HEK293 (cell line): ENCODE measurements at regions not wholly inside any gene's neighbourhood (a gene's known extent, or its start where the extent isn't known, plus 50 kb on each side); places are given as distances from the start of the nearest gene placed in this dataset.

Source experiments
- CTCF ChIA-PET: fragments of 350-600 bp; formaldehyde crosslinking; extraction: SDS; loops from one replicate; lab custom pipeline; 2021; ENCODE audit warnings: antibody characterized with exemption; lab: Yijun Ruan, JAX
- POLR2A ChIA-PET: fragments of 300-600 bp; formaldehyde crosslinking; extraction: SDS; loops from one replicate; lab custom pipeline; 2020; ENCODE audit warnings: antibody characterized with exemption, inconsistent platforms; lab: Yijun Ruan, JAX
- H3K27ac ChIP-seq: fragments of 200-500 bp; sonication (Bioruptor generic); 2 replicates; pipeline ENCODE4 v1.5.1; 2014; ENCODE audit warnings: low read depth, low read length, control low read depth, inconsistent platforms; ENCODE audit errors: extremely low read depth
- H3K36me3 ChIP-seq, 2 experiments: fragments of 200-500 bp in 1 of 2; sonication (Bioruptor generic) in 1 of 2; 1 replicate in 1 of 2; 2 replicates in 1 of 2; pipeline ENCODE4 v1.5.1; 2014 to 2017; ENCODE audit warnings: inconsistent platforms in 2 of 2, low read length in 2 of 2; ENCODE audit not compliant: control insufficient read depth in 2 of 2, insufficient read depth in 1 of 2
- H3K4me1 ChIP-seq: fragments of 200-500 bp; sonication (Bioruptor generic); 2 replicates; pipeline ENCODE4 v1.5.1; 2014; ENCODE audit warnings: mild to moderate bottlenecking, low read length, inconsistent platforms; ENCODE audit not compliant: control insufficient read depth, insufficient read depth
- H3K4me3 ChIP-seq: 2 replicates; pipeline ENCODE4 v1.5.1; 2011; ENCODE audit warnings: low read depth, mild to moderate bottlenecking, control low read depth, low read length, moderate library complexity
- H3K9me3 ChIP-seq: fragments of 200-500 bp; sonication (Bioruptor generic); 2 replicates; pipeline ENCODE4 v1.5.1; 2014; ENCODE audit warnings: low read depth, low read length, inconsistent platforms; ENCODE audit not compliant: control insufficient read depth, insufficient read depth
- HOXD13 ChIP-seq: sonication (generic); formaldehyde crosslinking; IDR thresholded peaks from 2 replicates; pipeline ENCODE4 v1.8.0; 2022; ENCODE audit warnings: missing genetic modification reagents, borderline replicate concordance
- KLF1 ChIP-seq: fragments of 450-650 bp; formaldehyde crosslinking; IDR thresholded peaks from 2 replicates; pipeline ENCODE4 v1.5.1; 2016; ENCODE audit warnings: missing biosample characterization, missing genetic modification characterization
- MYNN ChIP-seq: fragments of 450-650 bp; formaldehyde crosslinking; IDR thresholded peaks from 2 replicates; pipeline ENCODE4 v1.5.1; 2016; ENCODE audit warnings: missing biosample characterization, missing genetic modification characterization, borderline replicate concordance
- SP3 ChIP-seq: fragments of 450-650 bp; formaldehyde crosslinking; IDR thresholded peaks from 2 replicates; pipeline ENCODE4 v1.5.1; 2016; ENCODE audit warnings: missing biosample characterization, missing genetic modification characterization
- YY1 ChIP-seq: fragments of 450-650 bp; formaldehyde crosslinking; IDR thresholded peaks from 2 replicates; pipeline ENCODE4 v1.5.1; 2018; ENCODE audit warnings: missing biosample characterization, missing genetic modification characterization
- ZBTB21 ChIP-seq: fragments of 450-650 bp; formaldehyde crosslinking; IDR thresholded peaks from 2 replicates; pipeline ENCODE4 v1.5.1; 2017; ENCODE audit warnings: missing biosample characterization, missing genetic modification characterization
- ZEB2 ChIP-seq: fragments of 450-650 bp; formaldehyde crosslinking; IDR thresholded peaks from 2 replicates; pipeline ENCODE4 v1.5.1; 2016; ENCODE audit warnings: missing biosample characterization, missing genetic modification characterization
- ZFP69B ChIP-seq: fragments of 450-650 bp; formaldehyde crosslinking; IDR thresholded peaks from 2 replicates; pipeline ENCODE4 v1.5.1; 2016; ENCODE audit warnings: missing biosample characterization, missing genetic modification characterization
- ZNF138 ChIP-seq: fragments of 450-650 bp; formaldehyde crosslinking; IDR thresholded peaks from 2 replicates; pipeline ENCODE4 v1.5.1; 2016; ENCODE audit warnings: missing biosample characterization, missing genetic modification characterization, borderline replicate concordance
- ZNF140 ChIP-seq: fragments of 450-650 bp; formaldehyde crosslinking; IDR thresholded peaks from 2 replicates; pipeline ENCODE4 v1.5.1; 2016; ENCODE audit warnings: missing biosample characterization, missing genetic modification characterization
- ZNF169 ChIP-seq: fragments of 450-650 bp; formaldehyde crosslinking; IDR thresholded peaks from 2 replicates; pipeline ENCODE4 v1.5.1; 2016; ENCODE audit warnings: missing biosample characterization, missing genetic modification characterization
- ZNF202 ChIP-seq: fragments of 450-650 bp; formaldehyde crosslinking; IDR thresholded peaks from 2 replicates; pipeline ENCODE4 v1.5.1; 2016; ENCODE audit warnings: missing biosample characterization, missing genetic modification characterization, borderline replicate concordance
- ZNF501 ChIP-seq: fragments of 450-650 bp; formaldehyde crosslinking; IDR thresholded peaks from 2 replicates; pipeline ENCODE4 v1.5.1; 2016; ENCODE audit warnings: missing biosample characterization, missing genetic modification characterization
- ZNF530 ChIP-seq: fragments of 450-650 bp; formaldehyde crosslinking; IDR thresholded peaks from 2 replicates; pipeline ENCODE4 v1.5.1; 2016; ENCODE audit warnings: low read depth, missing biosample characterization, missing genetic modification characterization
- ZNF544 ChIP-seq: fragments of 450-650 bp; formaldehyde crosslinking; IDR thresholded peaks from 2 replicates; pipeline ENCODE4 v1.5.0; 2017; ENCODE audit warnings: missing biosample characterization, missing genetic modification characterization
- ZNF610 ChIP-seq: fragments of 450-650 bp; formaldehyde crosslinking; IDR thresholded peaks from 2 replicates; pipeline ENCODE4 v1.5.1; 2016; ENCODE audit warnings: missing biosample characterization, missing genetic modification characterization, borderline replicate concordance
- ZNF626 ChIP-seq: fragments of 450-650 bp; sonication (Bioruptor Pico); formaldehyde crosslinking; IDR thresholded peaks from 2 replicates; pipeline ENCODE4 v1.5.1; 2018; ENCODE audit warnings: missing biosample characterization, missing genetic modification characterization, inconsistent platforms
- ZNF785 ChIP-seq: fragments of 450-650 bp; formaldehyde crosslinking; IDR thresholded peaks from 2 replicates; pipeline ENCODE4 v1.5.1; 2016; ENCODE audit warnings: missing biosample characterization, missing genetic modification characterization
- ZNF791 ChIP-seq: fragments of 450-650 bp; formaldehyde crosslinking; IDR thresholded peaks from 2 replicates; pipeline ENCODE4 v1.5.1; 2016; ENCODE audit warnings: missing biosample characterization, missing genetic modification characterization
- ZXDB ChIP-seq: fragments of 450-650 bp; formaldehyde crosslinking; IDR thresholded peaks from 2 replicates; pipeline ENCODE4 v1.5.1; 2016; ENCODE audit warnings: missing biosample characterization, missing genetic modification characterization
- TF ChIP-seq, protein P1 (sequence below): fragments of 450-650 bp; formaldehyde crosslinking; IDR thresholded peaks from 2 replicates; pipeline ENCODE4 v1.5.1; 2016; ENCODE audit warnings: missing biosample characterization, missing genetic modification characterization
- TF ChIP-seq, protein P2 (sequence below): fragments of 450-650 bp; formaldehyde crosslinking; IDR thresholded peaks from 2 replicates; pipeline ENCODE4 v1.5.1; 2017; ENCODE audit warnings: missing biosample characterization, missing genetic modification characterization
- TF ChIP-seq, protein P3 (sequence below): fragments of 450-650 bp; formaldehyde crosslinking; IDR thresholded peaks from 2 replicates; pipeline ENCODE4 v1.5.1; 2017; ENCODE audit warnings: missing biosample characterization, missing genetic modification characterization
- TF ChIP-seq, protein P4 (sequence below): fragments of 450-650 bp; formaldehyde crosslinking; IDR thresholded peaks from 2 replicates; pipeline ENCODE4 v1.5.1; 2016; ENCODE audit warnings: missing biosample characterization, missing genetic modification characterization, borderline replicate concordance

DNA sequence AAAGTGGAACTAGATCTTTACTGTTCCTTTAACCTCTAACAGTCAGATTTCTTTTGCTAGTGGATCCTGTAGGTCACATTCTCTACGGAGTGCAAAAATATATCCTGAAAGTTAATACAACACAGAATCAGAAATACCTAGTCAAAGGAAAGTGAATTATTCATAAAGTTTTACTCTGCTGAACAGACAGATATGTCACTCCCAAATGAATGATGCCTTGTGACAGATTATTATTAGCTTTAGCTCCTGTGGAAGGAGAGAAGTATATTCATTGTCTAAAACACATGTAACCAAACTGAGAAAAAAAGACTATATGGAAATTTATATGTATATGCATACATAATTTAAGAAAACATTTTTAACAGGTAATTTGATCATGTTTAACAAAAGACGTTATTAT lies 1497.2 kb upstream of the RAG2 start (continued):
- TF ChIP-seq ZBTB21 (tag by site-specific recombination) (no peak), YY1 (no peak), ZNF140 (tag by site-specific recombination) (no peak), ZNF530 (tag by site-specific recombination) (no peak), MYNN (tag by site-specific recombination) (no peak), SP3 (tag by site-specific recombination) (no peak), ZNF610 (tag by site-specific recombination) (no peak)
- TF ChIP-seq, protein P1, sequence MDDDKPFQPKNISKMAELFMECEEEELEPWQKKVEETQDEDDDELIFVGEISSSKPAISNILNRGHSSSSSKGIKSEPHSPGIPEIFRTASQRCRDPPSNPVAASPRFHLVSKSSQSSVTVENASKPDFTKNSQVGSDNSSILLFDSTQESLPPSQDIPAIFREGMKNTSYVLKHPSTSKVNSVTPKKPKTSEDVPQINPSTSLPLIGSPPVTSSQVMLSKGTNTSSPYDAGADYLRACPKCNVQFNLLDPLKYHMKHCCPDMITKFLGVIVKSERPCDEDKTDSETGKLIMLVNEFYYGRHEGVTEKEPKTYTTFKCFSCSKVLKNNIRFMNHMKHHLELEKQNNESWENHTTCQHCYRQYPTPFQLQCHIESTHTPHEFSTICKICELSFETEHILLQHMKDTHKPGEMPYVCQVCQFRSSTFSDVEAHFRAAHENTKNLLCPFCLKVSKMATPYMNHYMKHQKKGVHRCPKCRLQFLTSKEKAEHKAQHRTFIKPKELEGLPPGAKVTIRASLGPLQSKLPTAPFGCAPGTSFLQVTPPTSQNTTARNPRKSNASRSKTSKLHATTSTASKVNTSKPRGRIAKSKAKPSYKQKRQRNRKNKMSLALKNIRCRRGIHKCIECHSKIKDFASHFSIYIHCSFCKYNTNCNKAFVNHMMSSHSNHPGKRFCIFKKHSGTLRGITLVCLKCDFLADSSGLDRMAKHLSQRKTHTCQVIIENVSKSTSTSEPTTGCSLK (tag by site-specific recombination) = no peak

DNA sequence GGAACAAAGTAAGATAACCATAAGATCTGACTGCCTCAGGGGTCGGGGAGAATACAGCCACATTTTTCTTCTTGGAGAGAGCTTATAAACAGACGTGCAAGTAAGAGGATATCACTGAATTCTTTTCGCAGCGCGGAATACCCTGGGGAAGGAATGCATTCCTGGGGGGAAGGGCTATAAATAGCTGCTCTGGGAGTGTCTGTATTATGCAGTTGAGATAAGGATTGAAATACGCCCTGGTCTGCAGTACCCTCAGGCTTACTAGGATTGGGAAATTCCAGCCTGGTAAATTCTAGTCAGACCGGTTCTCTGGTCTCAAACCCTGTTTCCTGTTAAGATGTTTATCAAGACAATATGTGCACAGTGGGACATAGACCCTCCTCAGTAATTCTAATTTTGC lies 1491.7 kb upstream of the RAG2 start:
- TF ChIP-seq ZNF202 (tag by site-specific recombination) (no peak), ZXDB (tag by site-specific recombination) (no peak), ZNF138 (tag by site-specific recombination) (no peak), KLF1 (tag by site-specific recombination) (no peak), ZNF544 (tag by site-specific recombination) (no peak), ZNF501 (tag by site-specific recombination) (no peak), ZNF169 (tag by site-specific recombination) (no peak), ZNF626 (tag by site-specific recombination) (no peak), ZEB2 (tag by site-specific recombination) (no peak), ZNF785 (no peak), HOXD13 (no peak), ZFP69B (no peak), ZNF791 (tag by site-specific recombination) (no peak)
- TF ChIP-seq, protein P2, sequence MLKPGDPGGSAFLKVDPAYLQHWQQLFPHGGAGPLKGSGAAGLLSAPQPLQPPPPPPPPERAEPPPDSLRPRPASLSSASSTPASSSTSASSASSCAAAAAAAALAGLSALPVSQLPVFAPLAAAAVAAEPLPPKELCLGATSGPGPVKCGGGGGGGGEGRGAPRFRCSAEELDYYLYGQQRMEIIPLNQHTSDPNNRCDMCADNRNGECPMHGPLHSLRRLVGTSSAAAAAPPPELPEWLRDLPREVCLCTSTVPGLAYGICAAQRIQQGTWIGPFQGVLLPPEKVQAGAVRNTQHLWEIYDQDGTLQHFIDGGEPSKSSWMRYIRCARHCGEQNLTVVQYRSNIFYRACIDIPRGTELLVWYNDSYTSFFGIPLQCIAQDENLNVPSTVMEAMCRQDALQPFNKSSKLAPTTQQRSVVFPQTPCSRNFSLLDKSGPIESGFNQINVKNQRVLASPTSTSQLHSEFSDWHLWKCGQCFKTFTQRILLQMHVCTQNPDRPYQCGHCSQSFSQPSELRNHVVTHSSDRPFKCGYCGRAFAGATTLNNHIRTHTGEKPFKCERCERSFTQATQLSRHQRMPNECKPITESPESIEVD (tag by site-specific recombination) = no peak
- TF ChIP-seq, protein P3, sequence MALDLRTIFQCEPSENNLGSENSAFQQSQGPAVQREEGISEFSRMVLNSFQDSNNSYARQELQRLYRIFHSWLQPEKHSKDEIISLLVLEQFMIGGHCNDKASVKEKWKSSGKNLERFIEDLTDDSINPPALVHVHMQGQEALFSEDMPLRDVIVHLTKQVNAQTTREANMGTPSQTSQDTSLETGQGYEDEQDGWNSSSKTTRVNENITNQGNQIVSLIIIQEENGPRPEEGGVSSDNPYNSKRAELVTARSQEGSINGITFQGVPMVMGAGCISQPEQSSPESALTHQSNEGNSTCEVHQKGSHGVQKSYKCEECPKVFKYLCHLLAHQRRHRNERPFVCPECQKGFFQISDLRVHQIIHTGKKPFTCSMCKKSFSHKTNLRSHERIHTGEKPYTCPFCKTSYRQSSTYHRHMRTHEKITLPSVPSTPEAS (tag by site-specific recombination) = no peak
- TF ChIP-seq, protein P4, sequence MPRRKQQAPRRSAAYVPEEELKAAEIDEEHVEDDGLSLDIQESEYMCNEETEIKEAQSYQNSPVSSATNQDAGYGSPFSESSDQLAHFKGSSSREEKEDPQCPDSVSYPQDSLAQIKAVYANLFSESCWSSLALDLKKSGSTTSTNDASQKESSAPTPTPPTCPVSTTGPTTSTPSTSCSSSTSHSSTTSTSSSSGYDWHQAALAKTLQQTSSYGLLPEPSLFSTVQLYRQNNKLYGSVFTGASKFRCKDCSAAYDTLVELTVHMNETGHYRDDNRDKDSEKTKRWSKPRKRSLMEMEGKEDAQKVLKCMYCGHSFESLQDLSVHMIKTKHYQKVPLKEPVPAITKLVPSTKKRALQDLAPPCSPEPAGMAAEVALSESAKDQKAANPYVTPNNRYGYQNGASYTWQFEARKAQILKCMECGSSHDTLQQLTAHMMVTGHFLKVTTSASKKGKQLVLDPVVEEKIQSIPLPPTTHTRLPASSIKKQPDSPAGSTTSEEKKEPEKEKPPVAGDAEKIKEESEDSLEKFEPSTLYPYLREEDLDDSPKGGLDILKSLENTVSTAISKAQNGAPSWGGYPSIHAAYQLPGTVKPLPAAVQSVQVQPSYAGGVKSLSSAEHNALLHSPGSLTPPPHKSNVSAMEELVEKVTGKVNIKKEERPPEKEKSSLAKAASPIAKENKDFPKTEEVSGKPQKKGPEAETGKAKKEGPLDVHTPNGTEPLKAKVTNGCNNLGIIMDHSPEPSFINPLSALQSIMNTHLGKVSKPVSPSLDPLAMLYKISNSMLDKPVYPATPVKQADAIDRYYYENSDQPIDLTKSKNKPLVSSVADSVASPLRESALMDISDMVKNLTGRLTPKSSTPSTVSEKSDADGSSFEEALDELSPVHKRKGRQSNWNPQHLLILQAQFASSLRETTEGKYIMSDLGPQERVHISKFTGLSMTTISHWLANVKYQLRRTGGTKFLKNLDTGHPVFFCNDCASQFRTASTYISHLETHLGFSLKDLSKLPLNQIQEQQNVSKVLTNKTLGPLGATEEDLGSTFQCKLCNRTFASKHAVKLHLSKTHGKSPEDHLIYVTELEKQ (tag by site-specific recombination) = no peak
- TF ChIP-seq, all 188 proteins: peak for 0
- POLR2A ChIA-PET = no interaction called here
- H3K4me3 ChIP-seq = no peak overlapping the region

More for the DNA sequence above, 1491.7 kb upstream of the RAG2 start:
- H3K9me3 ChIP-seq = no peaks in the 10 kb centered on the region
- no peaks in the 10 kb centered on the region for H3K4me1 ChIP-seq
- CTCF ChIA-PET = no interaction called here
- H3K36me3 ChIP-seq = no peaks in the 10 kb centered on the region
- no peak overlapping the region for H3K27ac ChIP-seq
